GM18907 (cell line): ENCODE measurements at regions not wholly inside any gene's neighbourhood (a gene's known extent, or its start where the extent isn't known, plus 50 kb on each side); places are given as distances from the start of the nearest gene placed in this dataset.

ENCODE experiments used
- ATAC-seq: cut with Tn5 transposase; IDR thresholded peaks from one replicate; pipeline ENCODE4 v1.9.1; 2021; ENCODE audit warnings: mild to moderate bottlenecking, moderate library complexity; ENCODE audit not compliant: unreplicated experiment

DNA sequence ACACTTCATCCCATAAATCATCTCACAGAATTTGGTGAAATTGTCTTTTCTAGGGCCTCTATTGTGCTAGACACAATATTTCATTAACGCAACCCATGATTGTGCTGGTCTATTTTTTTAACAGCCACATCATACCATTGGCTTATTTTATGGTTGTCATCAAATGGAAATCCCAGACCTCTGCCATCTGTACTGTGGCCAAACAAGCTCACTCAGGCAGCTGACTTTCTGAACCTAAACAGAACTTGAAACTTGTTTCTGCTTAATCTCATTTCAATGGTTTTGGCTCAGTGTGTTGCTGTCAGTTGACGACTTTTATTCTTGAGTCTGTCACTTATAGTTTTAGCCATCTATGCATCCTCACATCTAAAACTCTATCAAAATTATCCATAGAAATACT is 111.8 kb downstream of the HAO1 start:
- ATAC-seq: no peak

GRCh38 chr20:7829031-7829430 is 111.2 kb downstream of the HAO1 start:
- no peak for ATAC-seq

DNA sequence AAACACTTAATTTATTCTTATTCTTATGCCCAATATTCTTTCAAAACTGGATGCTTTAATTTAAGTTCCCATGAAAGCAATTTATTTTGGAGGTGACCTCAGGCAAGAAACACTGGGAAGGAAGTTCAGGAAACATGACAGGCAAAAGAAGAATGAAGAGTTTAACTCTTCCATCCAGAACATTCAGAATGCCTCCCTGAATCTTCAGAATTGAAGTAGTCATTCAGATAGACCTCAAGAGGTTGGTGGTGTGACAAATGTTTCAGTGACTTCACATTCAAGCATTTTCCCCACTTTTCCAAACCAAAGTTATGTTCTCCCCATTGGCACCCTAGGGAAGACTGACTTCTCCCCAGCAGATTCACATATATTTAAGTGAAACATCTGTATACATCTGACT is 110.5 kb downstream of the HAO1 start:
- ATAC-seq: no peak
